ENCODE measurements at regions not wholly inside any gene's neighbourhood (a gene's known extent, or its start where the extent isn't known, plus 50 kb on each side); places are given as distances from the start of the nearest gene placed in this dataset.

DNA sequence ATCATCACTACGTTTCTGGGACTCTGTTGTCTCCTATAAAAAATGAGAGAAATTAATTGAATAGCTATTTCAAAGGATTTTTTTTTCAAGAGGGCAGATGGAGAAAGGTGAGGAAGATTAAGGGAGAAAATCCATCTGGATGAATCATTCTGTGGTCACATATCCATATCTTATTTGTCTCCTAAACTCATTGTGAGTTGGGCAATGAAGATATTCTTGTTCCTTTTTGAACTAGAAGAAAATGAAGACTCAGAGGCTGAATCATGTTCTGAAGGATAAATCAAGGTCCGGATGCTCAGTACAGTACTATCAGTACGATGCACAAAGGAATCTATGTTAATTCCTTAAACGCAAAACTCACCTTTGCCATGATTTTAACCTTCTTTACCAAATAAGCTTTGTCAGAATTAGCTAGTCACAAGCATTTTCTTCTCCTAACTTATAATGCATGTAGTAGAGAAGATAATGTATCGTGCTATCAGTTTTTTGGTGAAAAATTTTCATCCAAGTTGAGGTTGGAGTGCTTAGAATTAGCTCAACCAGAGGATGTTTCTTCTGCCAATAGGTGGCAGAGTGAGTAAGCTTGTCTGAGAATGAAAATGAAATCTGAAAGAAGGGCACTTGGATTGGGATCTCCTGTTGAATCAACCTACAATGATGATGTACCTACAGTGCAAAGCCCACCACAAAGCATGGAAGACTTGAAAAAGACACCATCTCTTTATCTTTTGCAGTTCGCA lies 446.9 kb downstream of the KIF20B start:
- H3K4me3 ChIP-seq, result no peak overlapping the region
- ATAC-seq, result no peak
- H3K27me3 ChIP-seq, result no peaks in the 10 kb centered on the region
- TF ChIP-seq, protein P1, sequence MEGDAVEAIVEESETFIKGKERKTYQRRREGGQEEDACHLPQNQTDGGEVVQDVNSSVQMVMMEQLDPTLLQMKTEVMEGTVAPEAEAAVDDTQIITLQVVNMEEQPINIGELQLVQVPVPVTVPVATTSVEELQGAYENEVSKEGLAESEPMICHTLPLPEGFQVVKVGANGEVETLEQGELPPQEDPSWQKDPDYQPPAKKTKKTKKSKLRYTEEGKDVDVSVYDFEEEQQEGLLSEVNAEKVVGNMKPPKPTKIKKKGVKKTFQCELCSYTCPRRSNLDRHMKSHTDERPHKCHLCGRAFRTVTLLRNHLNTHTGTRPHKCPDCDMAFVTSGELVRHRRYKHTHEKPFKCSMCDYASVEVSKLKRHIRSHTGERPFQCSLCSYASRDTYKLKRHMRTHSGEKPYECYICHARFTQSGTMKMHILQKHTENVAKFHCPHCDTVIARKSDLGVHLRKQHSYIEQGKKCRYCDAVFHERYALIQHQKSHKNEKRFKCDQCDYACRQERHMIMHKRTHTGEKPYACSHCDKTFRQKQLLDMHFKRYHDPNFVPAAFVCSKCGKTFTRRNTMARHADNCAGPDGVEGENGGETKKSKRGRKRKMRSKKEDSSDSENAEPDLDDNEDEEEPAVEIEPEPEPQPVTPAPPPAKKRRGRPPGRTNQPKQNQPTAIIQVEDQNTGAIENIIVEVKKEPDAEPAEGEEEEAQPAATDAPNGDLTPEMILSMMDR (IDR thresholded peaks at IDR 0.05), result peak in 8 of 12 donors; percentile 6 to 49 (median 32)
- no peak for TF ChIP-seq POLR2A (IDR thresholded peaks at IDR 0.05)
- no peaks in the 10 kb centered on the region for H3K9me3 ChIP-seq
- WGBS, 4 donors, result 56 to 72% (median 63%) methylated on average over 6 of the region's 6 CpGs
- H3K36me3 ChIP-seq, result no peaks in the 10 kb centered on the region
- no peak for DNase-seq
- no peaks in the 10 kb centered on the region for H3K4me1 ChIP-seq
- intact Hi-C loops (cut with DNase I), result loop anchor here in 1 of 10 donors (10.0 kb wide), 1 partner anchor 353 kb away; no protein-coding TSS in a partner anchor
- H3K27ac ChIP-seq, result no peak overlapping the region

DNA sequence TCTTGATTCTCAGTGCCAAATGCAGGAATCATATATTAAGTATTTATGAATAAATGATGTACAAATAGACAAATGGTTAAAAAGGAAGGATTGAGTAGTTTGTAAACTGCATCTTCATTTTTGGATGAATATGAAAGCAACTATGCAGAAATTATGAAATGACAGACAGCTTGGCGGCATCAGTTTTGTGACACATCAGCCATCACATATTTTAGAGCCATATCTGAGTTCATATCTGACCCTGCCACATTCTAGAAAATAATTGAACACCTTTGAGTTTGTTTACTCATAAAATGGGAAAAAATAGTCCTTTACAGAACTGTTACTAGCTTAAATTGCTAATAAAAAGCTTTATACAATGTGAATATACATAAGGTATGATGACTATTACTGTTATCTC lies 448.2 kb downstream of the KIF20B start:
- ATAC-seq (no peak), DNase-seq (no peak)
- TF ChIP-seq, protein P1 (IDR thresholded peaks at IDR 0.05), result no peak
- no peak for TF ChIP-seq POLR2A (IDR thresholded peaks at IDR 0.05)
- Histone ChIP-seq H3K36me3 (no peaks in the 10 kb centered on the region), H3K27ac (no peak overlapping the region), H3K9me3 (no peaks in the 10 kb centered on the region), H3K4me3 (no peak overlapping the region), H3K27me3 (no peaks in the 10 kb centered on the region), H3K4me1 (no peaks in the 10 kb centered on the region)
- intact Hi-C loops (cut with DNase I), result loop anchor here in 1 of 10 donors (10.0 kb wide), 1 partner anchor 355 kb away; no protein-coding TSS in a partner anchor
- 91 to 98% (median 98%) methylated on average over 1 of the region's 1 CpG for WGBS, 4 donors

DNA sequence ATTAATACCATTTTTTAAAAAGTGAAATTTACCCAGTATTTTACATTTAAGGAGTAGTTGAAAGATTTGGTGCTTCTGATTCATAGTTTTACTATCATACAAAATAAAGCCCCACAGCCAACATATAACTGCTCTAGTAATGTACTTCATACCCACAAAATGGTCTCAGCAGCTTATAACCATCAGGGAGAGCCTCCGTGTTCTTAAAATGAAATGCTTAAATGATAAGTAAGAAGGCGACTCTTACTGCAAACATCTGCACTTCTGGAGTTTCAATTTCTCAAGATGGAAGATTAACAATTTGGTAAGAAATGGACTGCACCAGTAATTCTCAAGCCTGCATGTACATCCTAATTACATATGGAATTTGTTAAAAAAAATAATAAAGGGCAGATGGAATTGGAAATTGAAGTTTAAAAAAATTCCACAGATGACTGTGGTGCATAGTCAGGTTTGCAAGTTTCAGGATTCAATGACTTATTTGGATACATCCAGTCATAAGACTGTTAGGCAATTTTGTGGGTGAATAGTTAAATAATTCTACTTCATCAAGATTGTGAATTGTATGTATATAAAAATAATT lies 461.0 kb downstream of the KIF20B start:
- H3K9me3 ChIP-seq, result peaks cover 0 to 14% (median 7%) of the 10 kb centered on the region in 12 donors
- 76 to 86% (median 78%) methylated on average over 2 of the region's 2 CpGs for WGBS, 4 donors
- ATAC-seq (no peak), DNase-seq (no peak)
- no peaks in the 10 kb centered on the region for H3K27me3 ChIP-seq
- H3K4me3 ChIP-seq, result no peak overlapping the region
- H3K36me3 ChIP-seq, result no peaks in the 10 kb centered on the region
- H3K27ac ChIP-seq, result no peak overlapping the region
- H3K4me1 ChIP-seq, result no peaks in the 10 kb centered on the region
- TF ChIP-seq POLR2A (IDR thresholded peaks at IDR 0.05), result no peak
- TF ChIP-seq, protein P1 (IDR thresholded peaks at IDR 0.05), result no peak
- intact Hi-C loops (cut with DNase I), result no loop called here

DNA sequence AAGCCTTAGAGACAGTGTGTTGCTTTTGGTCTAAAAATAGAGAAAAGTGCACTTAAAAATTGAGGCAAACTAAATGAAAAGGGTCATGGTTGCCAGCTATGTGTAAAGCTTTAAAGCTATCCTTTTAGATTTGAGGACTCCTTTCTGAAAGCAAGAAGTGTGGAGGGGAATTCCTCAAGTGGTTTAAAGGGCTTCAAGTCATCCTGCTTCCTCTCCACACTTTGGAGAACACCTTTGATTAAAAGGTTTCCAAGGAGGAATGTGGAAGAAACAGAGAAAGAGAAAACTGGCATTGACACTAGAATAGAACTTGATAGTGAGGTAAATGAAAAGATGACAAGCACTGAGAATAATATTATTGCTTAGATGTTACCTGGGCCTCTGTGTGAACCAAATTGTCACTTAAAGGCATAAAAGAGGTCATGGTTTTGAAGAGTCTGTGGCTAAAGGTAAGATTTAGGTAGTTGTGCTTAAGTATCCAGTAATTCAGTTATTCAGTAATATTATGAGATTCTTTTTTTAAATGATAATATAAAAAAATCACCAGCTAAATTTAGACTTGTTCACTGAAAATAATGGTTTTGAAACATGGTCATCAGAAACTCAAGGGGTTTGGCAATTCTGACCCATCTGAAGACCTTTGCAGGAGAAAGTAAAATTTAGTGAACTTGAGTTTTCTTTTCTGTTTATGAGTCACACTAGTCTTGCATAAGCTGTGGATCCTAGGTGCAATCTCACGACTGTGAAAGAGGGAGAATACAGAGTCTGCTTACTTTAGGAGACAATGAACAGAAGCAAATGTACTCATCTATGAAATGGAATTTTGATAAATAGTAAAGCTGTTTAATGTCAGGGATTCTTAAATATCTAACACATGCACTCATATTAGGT lies 466.0 kb downstream of the KIF20B start:
- no peak for TF ChIP-seq POLR2A (IDR thresholded peaks at IDR 0.05)
- TF ChIP-seq, protein P1 (IDR thresholded peaks at IDR 0.05), result no peak
- ATAC-seq (no peak), DNase-seq (no peak)
- Histone ChIP-seq H3K4me1 (no peaks in the 10 kb centered on the region), H3K27ac (no peak overlapping the region), H3K4me3 (no peak overlapping the region), H3K36me3 (no peaks in the 10 kb centered on the region), H3K9me3 (peaks cover 0 to 14% (median 7%) of the 10 kb centered on the region in 12 donors), H3K27me3 (no peaks in the 10 kb centered on the region)
- intact Hi-C loops (cut with DNase I), result no loop called here
- 22 to 47% (median 32%) methylated on average over 1 of the region's 1 CpG for WGBS, 4 donors

All from heart left ventricle (tissue), 16 donors.